ENCODE measurements at regions not wholly inside any gene's neighbourhood (a gene's known extent, or its start where the extent isn't known, plus 50 kb on each side); places are given as distances from the start of the nearest gene placed in this dataset.

DNA sequence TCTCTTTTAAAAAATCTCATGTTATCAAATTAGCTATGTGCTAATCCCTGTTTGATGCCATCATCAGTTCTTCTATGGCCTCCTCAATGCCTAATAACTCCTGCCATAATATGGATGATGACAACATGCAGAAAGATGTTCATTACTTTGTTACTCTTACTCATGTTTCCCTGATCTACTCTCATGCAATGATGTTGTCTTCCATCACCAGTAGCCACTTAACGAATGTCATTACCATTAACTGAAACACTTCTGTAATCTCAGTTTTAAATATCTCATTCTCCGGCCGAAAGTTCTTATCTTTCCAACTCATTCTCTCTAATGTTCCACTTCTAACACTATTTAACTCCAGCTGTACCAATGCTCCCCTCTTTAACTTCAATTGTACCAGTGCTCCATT is 1187.7 kb downstream of the OTOL1 start:
- TF ChIP-seq, protein P1, sequence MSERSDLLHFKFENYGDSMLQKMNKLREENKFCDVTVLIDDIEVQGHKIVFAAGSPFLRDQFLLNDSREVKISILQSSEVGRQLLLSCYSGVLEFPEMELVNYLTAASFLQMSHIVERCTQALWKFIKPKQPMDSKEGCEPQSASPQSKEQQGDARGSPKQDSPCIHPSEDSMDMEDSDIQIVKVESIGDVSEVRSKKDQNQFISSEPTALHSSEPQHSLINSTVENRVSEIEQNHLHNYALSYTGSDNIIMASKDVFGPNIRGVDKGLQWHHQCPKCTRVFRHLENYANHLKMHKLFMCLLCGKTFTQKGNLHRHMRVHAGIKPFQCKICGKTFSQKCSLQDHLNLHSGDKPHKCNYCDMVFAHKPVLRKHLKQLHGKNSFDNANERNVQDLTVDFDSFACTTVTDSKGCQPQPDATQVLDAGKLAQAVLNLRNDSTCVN (tag by site-specific recombination; optimal IDR thresholded peaks at IDR 0.05), result no peak
- TF ChIP-seq, protein P2, sequence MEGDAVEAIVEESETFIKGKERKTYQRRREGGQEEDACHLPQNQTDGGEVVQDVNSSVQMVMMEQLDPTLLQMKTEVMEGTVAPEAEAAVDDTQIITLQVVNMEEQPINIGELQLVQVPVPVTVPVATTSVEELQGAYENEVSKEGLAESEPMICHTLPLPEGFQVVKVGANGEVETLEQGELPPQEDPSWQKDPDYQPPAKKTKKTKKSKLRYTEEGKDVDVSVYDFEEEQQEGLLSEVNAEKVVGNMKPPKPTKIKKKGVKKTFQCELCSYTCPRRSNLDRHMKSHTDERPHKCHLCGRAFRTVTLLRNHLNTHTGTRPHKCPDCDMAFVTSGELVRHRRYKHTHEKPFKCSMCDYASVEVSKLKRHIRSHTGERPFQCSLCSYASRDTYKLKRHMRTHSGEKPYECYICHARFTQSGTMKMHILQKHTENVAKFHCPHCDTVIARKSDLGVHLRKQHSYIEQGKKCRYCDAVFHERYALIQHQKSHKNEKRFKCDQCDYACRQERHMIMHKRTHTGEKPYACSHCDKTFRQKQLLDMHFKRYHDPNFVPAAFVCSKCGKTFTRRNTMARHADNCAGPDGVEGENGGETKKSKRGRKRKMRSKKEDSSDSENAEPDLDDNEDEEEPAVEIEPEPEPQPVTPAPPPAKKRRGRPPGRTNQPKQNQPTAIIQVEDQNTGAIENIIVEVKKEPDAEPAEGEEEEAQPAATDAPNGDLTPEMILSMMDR (tag by site-specific recombination; IDR thresholded peaks at IDR 0.05), result no peak
- no peak for TF ChIP-seq ZNF785 (tag by site-specific recombination; IDR thresholded peaks at IDR 0.05)
